ENCODE measurements at regions not wholly inside any gene's neighbourhood (a gene's known extent, or its start where the extent isn't known, plus 50 kb on each side); places are given as distances from the start of the nearest gene placed in this dataset.

- Histone ChIP-seq H3K4me1 (ENCODE audit: insufficient read depth, low read length) (no peaks in the 10 kb centered on the region), H2BK120ac (ENCODE audit: low read depth, low read length, poor library complexity, severe bottlenecking) (no peak overlapping the region), H3K27ac (ENCODE audit: insufficient read length, low read depth, low read length) (no peak overlapping the region), H3K9ac (ENCODE audit: extremely low read depth, insufficient read length, low read length) (no peak overlapping the region), H3K23me2 (ENCODE audit: insufficient read length, low read depth, low read length, poor library complexity, severe bottlenecking) (no peaks in the 10 kb centered on the region), H3T11ph (ENCODE audit: low read length) (no peak overlapping the region), H3K4me2 (ENCODE audit: insufficient read depth, insufficient read length, low read length) (no peak overlapping the region), H4K20me1 (ENCODE audit: control insufficient read depth, insufficient read depth, insufficient read length) (no peaks in the 10 kb centered on the region), H2AFZ (ENCODE audit: low read length) (no peak overlapping the region), H2BK20ac (ENCODE audit: low read depth, low read length, poor library complexity, severe bottlenecking) (no peak overlapping the region), H2BK5ac (ENCODE audit: insufficient read length, low read length) (no peak overlapping the region), H4K8ac (replicated peaks; ENCODE audit: insufficient read length, low read depth, low read length) (no peak overlapping the region), H3K79me1 (ENCODE audit: insufficient read depth, low read depth, low read length, poor library complexity, severe bottlenecking) (no peaks in the 10 kb centered on the region), H2AK5ac (ENCODE audit: insufficient read length, low read length) (no peak overlapping the region), H4K5ac (ENCODE audit: insufficient read length, low read depth, low read length) (no peak overlapping the region), H4K91ac (ENCODE audit: insufficient read length, low read depth, low read length) (no peak overlapping the region), H3K9me3 (ENCODE audit: control insufficient read depth, low read depth, low read length) (no peaks in the 10 kb centered on the region), H3K27me3 (ENCODE audit: insufficient read depth, low read length) (no peaks in the 10 kb centered on the region), H3K79me2 (ENCODE audit: insufficient read depth, low read length) (no peaks in the 10 kb centered on the region), H3K4ac (ENCODE audit: low read depth, low read length) (no peak overlapping the region), H3K23ac (ENCODE audit: insufficient read length, low read depth, low read length) (no peak overlapping the region), H2BK12ac (ENCODE audit: insufficient read length, low read depth, low read length) (no peak overlapping the region), H3K14ac (ENCODE audit: insufficient read depth, low read length) (no peak overlapping the region), H3K18ac (ENCODE audit: insufficient read length, low read depth, low read length) (no peak overlapping the region), H2BK15ac (ENCODE audit: low read depth, low read length) (no peak overlapping the region), H3K56ac (ENCODE audit: insufficient read length, low read depth, low read length) (no peak overlapping the region)
- DNase-seq = no peak
- Mint-ChIP-seq H3K4me1 (peaks cover 9 to 11% of the 10 kb centered on the region in 2 experiments), H3K9me3 (no peaks in the 10 kb centered on the region), H3K27ac (no peak overlapping the region), H3K36me3 (ENCODE audit: insufficient read depth in 1 of 3, low read depth in 3 of 3) (no peaks in the 10 kb centered on the region), H3K27me3 (ENCODE audit: low read depth) (peaks cover 27% of the 10 kb centered on the region), H3K4me3 (no peak overlapping the region)
- TF ChIP-seq CTCF (conservative IDR thresholded peaks at IDR 0.05) = no peak
Measured at GRCh38 chr15:36254426-36254825, 325.0 kb upstream of the CDIN1 start.

Data from H9 (cell line).